HEK293 (cell line): ENCODE measurements at regions not wholly inside any gene's neighbourhood (a gene's known extent, or its start where the extent isn't known, plus 50 kb on each side); places are given as distances from the start of the nearest gene placed in this dataset.

Source experiments
- OSR2 ChIP-seq: fragments of 450-650 bp; formaldehyde crosslinking; IDR thresholded peaks from 2 replicates; pipeline ENCODE4 v1.5.1; 2016; ENCODE audit warnings: missing biosample characterization, missing genetic modification characterization
- RBAK ChIP-seq: fragments of 450-650 bp; formaldehyde crosslinking; IDR thresholded peaks from 2 replicates; pipeline ENCODE4 v1.5.1; 2016; ENCODE audit warnings: missing biosample characterization, missing genetic modification characterization
- ZNF416 ChIP-seq: fragments of 450-650 bp; formaldehyde crosslinking; IDR thresholded peaks from 2 replicates; pipeline ENCODE4 v1.5.1; 2016; ENCODE audit warnings: missing biosample characterization, missing genetic modification characterization
- TF ChIP-seq, protein P1 (sequence below): fragments of 450-650 bp; formaldehyde crosslinking; IDR thresholded peaks from 2 replicates; pipeline ENCODE4 v1.5.1; 2016; ENCODE audit warnings: missing biosample characterization, missing genetic modification characterization
- TF ChIP-seq, protein P2 (sequence below): fragments of 450-650 bp; formaldehyde crosslinking; IDR thresholded peaks from 2 replicates; pipeline ENCODE4 v1.5.1; 2016; ENCODE audit warnings: missing biosample characterization, missing genetic modification characterization
- TF ChIP-seq, protein P3 (sequence below): fragments of 450-650 bp; formaldehyde crosslinking; IDR thresholded peaks from 2 replicates; pipeline ENCODE4 v1.5.1; 2017; ENCODE audit warnings: missing biosample characterization, mild to moderate bottlenecking, missing genetic modification characterization, moderate library complexity

DNA sequence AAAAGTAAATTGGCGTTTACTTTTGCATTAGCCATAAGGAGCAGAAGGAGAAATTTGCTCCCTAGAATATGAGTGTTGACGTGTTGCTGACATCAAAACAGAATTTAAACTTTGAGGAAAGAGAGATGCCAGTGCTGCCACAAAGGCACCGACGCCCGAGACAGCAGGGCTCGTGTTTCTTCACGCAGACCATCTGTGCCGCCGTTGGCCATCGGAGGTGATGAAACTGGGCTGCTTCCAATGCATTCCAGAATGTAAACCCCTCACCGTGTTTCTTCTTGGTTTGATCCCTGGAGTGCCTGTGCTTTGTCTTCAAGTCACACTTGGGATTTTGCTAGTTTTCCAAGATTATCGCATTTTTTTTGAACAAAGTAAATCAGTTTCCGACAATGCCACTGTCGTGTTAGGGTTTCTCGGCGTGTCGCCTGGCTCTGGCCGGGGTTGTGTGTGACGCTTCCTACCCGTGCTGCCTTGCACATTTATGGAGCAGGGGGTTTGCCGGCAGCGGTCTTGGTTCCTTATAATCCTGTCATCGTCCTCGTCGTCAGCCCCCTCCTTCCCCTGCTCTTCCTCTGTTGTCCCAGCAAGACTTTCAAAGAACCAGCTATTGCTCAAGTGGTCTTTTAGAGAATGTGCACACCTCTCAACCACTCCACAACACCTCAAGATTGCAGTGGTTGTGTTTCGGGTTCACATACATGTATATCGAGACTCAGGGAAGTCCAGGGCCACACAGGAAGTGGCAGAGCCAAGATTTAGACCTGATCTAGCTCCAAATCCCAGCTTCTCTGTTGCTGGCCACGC, 103.9 kb downstream of the METRNL start:
- TF ChIP-seq, protein P1, sequence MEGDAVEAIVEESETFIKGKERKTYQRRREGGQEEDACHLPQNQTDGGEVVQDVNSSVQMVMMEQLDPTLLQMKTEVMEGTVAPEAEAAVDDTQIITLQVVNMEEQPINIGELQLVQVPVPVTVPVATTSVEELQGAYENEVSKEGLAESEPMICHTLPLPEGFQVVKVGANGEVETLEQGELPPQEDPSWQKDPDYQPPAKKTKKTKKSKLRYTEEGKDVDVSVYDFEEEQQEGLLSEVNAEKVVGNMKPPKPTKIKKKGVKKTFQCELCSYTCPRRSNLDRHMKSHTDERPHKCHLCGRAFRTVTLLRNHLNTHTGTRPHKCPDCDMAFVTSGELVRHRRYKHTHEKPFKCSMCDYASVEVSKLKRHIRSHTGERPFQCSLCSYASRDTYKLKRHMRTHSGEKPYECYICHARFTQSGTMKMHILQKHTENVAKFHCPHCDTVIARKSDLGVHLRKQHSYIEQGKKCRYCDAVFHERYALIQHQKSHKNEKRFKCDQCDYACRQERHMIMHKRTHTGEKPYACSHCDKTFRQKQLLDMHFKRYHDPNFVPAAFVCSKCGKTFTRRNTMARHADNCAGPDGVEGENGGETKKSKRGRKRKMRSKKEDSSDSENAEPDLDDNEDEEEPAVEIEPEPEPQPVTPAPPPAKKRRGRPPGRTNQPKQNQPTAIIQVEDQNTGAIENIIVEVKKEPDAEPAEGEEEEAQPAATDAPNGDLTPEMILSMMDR (tag by site-specific recombination): no peak
- TF ChIP-seq OSR2 (tag by site-specific recombination) (no peak), RBAK (tag by site-specific recombination) (no peak), ZNF416 (tag by site-specific recombination) (no peak)
- TF ChIP-seq, protein P2, sequence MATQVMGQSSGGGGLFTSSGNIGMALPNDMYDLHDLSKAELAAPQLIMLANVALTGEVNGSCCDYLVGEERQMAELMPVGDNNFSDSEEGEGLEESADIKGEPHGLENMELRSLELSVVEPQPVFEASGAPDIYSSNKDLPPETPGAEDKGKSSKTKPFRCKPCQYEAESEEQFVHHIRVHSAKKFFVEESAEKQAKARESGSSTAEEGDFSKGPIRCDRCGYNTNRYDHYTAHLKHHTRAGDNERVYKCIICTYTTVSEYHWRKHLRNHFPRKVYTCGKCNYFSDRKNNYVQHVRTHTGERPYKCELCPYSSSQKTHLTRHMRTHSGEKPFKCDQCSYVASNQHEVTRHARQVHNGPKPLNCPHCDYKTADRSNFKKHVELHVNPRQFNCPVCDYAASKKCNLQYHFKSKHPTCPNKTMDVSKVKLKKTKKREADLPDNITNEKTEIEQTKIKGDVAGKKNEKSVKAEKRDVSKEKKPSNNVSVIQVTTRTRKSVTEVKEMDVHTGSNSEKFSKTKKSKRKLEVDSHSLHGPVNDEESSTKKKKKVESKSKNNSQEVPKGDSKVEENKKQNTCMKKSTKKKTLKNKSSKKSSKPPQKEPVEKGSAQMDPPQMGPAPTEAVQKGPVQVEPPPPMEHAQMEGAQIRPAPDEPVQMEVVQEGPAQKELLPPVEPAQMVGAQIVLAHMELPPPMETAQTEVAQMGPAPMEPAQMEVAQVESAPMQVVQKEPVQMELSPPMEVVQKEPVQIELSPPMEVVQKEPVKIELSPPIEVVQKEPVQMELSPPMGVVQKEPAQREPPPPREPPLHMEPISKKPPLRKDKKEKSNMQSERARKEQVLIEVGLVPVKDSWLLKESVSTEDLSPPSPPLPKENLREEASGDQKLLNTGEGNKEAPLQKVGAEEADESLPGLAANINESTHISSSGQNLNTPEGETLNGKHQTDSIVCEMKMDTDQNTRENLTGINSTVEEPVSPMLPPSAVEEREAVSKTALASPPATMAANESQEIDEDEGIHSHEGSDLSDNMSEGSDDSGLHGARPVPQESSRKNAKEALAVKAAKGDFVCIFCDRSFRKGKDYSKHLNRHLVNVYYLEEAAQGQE (tag by site-specific recombination): no peak
- TF ChIP-seq, protein P3, sequence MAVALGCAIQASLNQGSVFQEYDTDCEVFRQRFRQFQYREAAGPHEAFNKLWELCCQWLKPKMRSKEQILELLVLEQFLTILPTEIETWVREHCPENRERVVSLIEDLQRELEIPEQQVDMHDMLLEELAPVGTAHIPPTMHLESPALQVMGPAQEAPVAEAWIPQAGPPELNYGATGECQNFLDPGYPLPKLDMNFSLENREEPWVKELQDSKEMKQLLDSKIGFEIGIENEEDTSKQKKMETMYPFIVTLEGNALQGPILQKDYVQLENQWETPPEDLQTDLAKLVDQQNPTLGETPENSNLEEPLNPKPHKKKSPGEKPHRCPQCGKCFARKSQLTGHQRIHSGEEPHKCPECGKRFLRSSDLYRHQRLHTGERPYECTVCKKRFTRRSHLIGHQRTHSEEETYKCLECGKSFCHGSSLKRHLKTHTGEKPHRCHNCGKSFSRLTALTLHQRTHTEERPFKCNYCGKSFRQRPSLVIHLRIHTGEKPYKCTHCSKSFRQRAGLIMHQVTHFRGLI (tag by site-specific recombination): no peak
